HepG2 (cell line): ENCODE measurements at regions not wholly inside any gene's neighbourhood (a gene's known extent, or its start where the extent isn't known, plus 50 kb on each side); places are given as distances from the start of the nearest gene placed in this dataset.

Experiments
- ATAC-seq: fragments of 200-7000 bp; cut with Tn5 transposase; 3 replicates; pipeline ENCODE4 v1.9.1; 2020; ENCODE audit warnings: mild to moderate bottlenecking, moderate library complexity
- BruUV-seq: library from RNA; stranded (reverse); fragments of 400-500 nt; replicated peaks from 2 replicates; lab custom pipeline; 2021; lab: Mats Ljungman, UMichigan
- CTCF ChIA-PET: fragments of 300-600 bp; formaldehyde crosslinking; extraction: SDS; loops from one replicate; lab custom pipeline; 2021; ENCODE audit warnings: low total read pairs, inconsistent platforms, low intra/inter-chr PET ratio; lab: Yijun Ruan, JAX
- POLR2A ChIA-PET: fragments of 350-600 bp; sonication (Branson Sonifier 250); formaldehyde crosslinking; loops from one replicate; lab custom pipeline; 2020; ENCODE audit warnings: antibody characterized with exemption, inconsistent platforms; lab: Yijun Ruan, JAX
- DNase-seq: peaks from one replicate; pipeline ENCODE4 v3.0.0-alpha.2; 2015; ENCODE audit warnings: low spot score
- FAIRE-seq: peaks from 3 replicates; lab custom pipeline; 2011; peaks lifted over from hg19 to GRCh38; lab: Jason Lieb, UNC
- H2AFZ ChIP-seq: one replicate; pipeline ENCODE4 v1.6.1; 2011; ENCODE audit warnings: low read length, inconsistent platforms
- H3K27ac ChIP-seq: fragments of 300-600 bp; 3 replicates; pipeline ENCODE4 v1.8.0; 2011; ENCODE audit warnings: mixed run types, mild to moderate bottlenecking, mixed read lengths, low read length, inconsistent platforms; ENCODE audit not compliant: insufficient read depth; ENCODE audit errors: extremely low read length
- H3K27me3 ChIP-seq, 2 experiments: fragments of 200-600 bp in 1 of 2; 2 replicates in 1 of 2; 3 replicates in 1 of 2; pipeline versions ENCODE4 v1.6.0 to v1.8.0; 2011; ENCODE audit warnings: low read length in 2 of 2, mild to moderate bottlenecking in 2 of 2, moderate library complexity in 2 of 2, inconsistent platforms in 1 of 2; ENCODE audit not compliant: insufficient read depth in 2 of 2, control insufficient read depth in 1 of 2
- H3K36me3 ChIP-seq, 2 experiments: fragments of 200-600 bp in 1 of 2; replicated peaks in 1 of 2; 2 replicates in 1 of 2; 3 replicates in 1 of 2; pipeline versions ENCODE4 v1.5.1 to v1.8.0; 2011; ENCODE audit warnings: low read length in 2 of 2, inconsistent platforms in 1 of 2; ENCODE audit not compliant: insufficient read depth in 2 of 2, control insufficient read depth in 1 of 2
- H3K4me1 ChIP-seq: 2 replicates; pipeline ENCODE4 v1.5.1; 2012; ENCODE audit warnings: low read length, inconsistent platforms; ENCODE audit not compliant: insufficient read depth
- H3K4me2 ChIP-seq: 2 replicates; pipeline ENCODE4 v1.6.0; 2011; ENCODE audit warnings: low read depth, low read length, inconsistent platforms
- H3K4me3 ChIP-seq, 3 experiments: fragments of 200-600 bp in 1 of 3; sonication (generic), shearing (Covaris generic) in 1 of 3; replicated peaks in 1 of 3; 2 replicates each; pipeline ENCODE4 v1.5.1; 2011 to 2016; ENCODE audit warnings: low read length in 3 of 3, inconsistent platforms in 2 of 3, low read depth in 2 of 3, mild to moderate bottlenecking in 2 of 3, control low read depth in 1 of 3, mixed read lengths in 1 of 3; ENCODE audit not compliant: insufficient read depth in 1 of 3
- H3K79me2 ChIP-seq: one replicate; pipeline ENCODE4 v1.6.1; 2011; ENCODE audit warnings: low read length, inconsistent platforms; ENCODE audit not compliant: insufficient read depth
- H3K9ac ChIP-seq: 2 replicates; pipeline ENCODE4 v1.6.0; 2011; ENCODE audit warnings: mild to moderate bottlenecking, low read depth, low read length, inconsistent platforms; ENCODE audit not compliant: insufficient read depth
- H3K9me3 ChIP-seq: 2 replicates; pipeline ENCODE4 v1.5.1; 2012; ENCODE audit warnings: mild to moderate bottlenecking, low read length
- H4K20me1 ChIP-seq: 2 replicates; pipeline ENCODE4 v1.6.0; 2011; ENCODE audit warnings: inconsistent platforms, mild to moderate bottlenecking, low read length, moderate library complexity; ENCODE audit not compliant: insufficient read depth
- ATF7 ChIP-seq, 2 experiments: fragments of 450-650 bp in 1 of 2; sonication (generic) in 1 of 2; formaldehyde crosslinking in 1 of 2; IDR thresholded peaks; 2 replicates each; pipeline versions ENCODE4 v1.4.0 to v1.6.1; 2016 to 2020; ENCODE audit warnings: antibody characterized with exemption in 1 of 2, mild to moderate bottlenecking in 1 of 2, missing genetic modification reagents in 1 of 2
- ELF3 ChIP-seq: IDR thresholded peaks from 2 replicates; pipeline ENCODE4 v1.6.1; 2016; ENCODE audit warnings: missing genetic modification reagents, missing compliant biosample characterization
- GABPA ChIP-seq, 2 experiments: IDR thresholded peaks; 2 replicates each; pipeline ENCODE4 v1.6.1; 2011 to 2016; ENCODE audit warnings: low read depth in 2 of 2, low read length in 1 of 2, missing biosample characterization in 1 of 2, missing genetic modification characterization in 1 of 2
- GZF1 ChIP-seq: sonication (generic); formaldehyde crosslinking; IDR thresholded peaks from 2 replicates; pipeline ENCODE4 v1.5.1; 2020; ENCODE audit warnings: mild to moderate bottlenecking, missing genetic modification reagents
- JUND ChIP-seq: sonication (generic); formaldehyde crosslinking; IDR thresholded peaks from 2 replicates; pipeline ENCODE4 v1.8.0; 2022; ENCODE audit warnings: mild to moderate bottlenecking, missing genetic modification reagents
- KDM6A ChIP-seq: IDR thresholded peaks from 2 replicates; pipeline ENCODE4 v1.6.1; 2016; ENCODE audit warnings: low read depth
- LCORL ChIP-seq, 2 experiments: fragments of 450-650 bp in 1 of 2; sonication (generic) in 1 of 2; formaldehyde crosslinking in 1 of 2; IDR thresholded peaks; 2 replicates each; pipeline versions ENCODE4 v1.5.0 to v1.6.1; 2017 to 2020; ENCODE audit warnings: antibody characterized with exemption in 1 of 2, missing genetic modification reagents in 1 of 2
- PRDM4 ChIP-seq: sonication (generic); formaldehyde crosslinking; IDR thresholded peaks from 2 replicates; pipeline ENCODE4 v1.9.0; 2021; ENCODE audit warnings: missing genetic modification reagents, borderline replicate concordance
- RFXAP ChIP-seq: sonication (generic); formaldehyde crosslinking; IDR thresholded peaks from 2 replicates; pipeline ENCODE4 v1.4.0; 2020; ENCODE audit warnings: missing genetic modification reagents, borderline replicate concordance
- SP5 ChIP-seq: IDR thresholded peaks from 2 replicates; pipeline ENCODE4 v1.6.1; 2016; ENCODE audit warnings: low read depth, borderline replicate concordance
- ZMYM2 ChIP-seq: sonication (generic); formaldehyde crosslinking; IDR thresholded peaks from 2 replicates; pipeline ENCODE4 v1.8.0; 2022; ENCODE audit warnings: mild to moderate bottlenecking, missing genetic modification reagents
- ZMYM3 ChIP-seq: sonication (generic); formaldehyde crosslinking; IDR thresholded peaks from 2 replicates; pipeline ENCODE4 v1.5.1; 2020; ENCODE audit warnings: mild to moderate bottlenecking, missing genetic modification reagents
- ZNF263 ChIP-seq: sonication (generic); formaldehyde crosslinking; IDR thresholded peaks from 2 replicates; pipeline ENCODE4 v1.4.0; 2020; ENCODE audit warnings: missing genetic modification reagents
- ZNF350 ChIP-seq: sonication (generic); formaldehyde crosslinking; IDR thresholded peaks from 2 replicates; pipeline ENCODE4 v1.4.0; 2020; ENCODE audit warnings: mild to moderate bottlenecking, low read depth, missing genetic modification reagents, borderline replicate concordance
- ZNF7 ChIP-seq: IDR thresholded peaks from 2 replicates; pipeline ENCODE4 v1.6.1; 2016; ENCODE audit warnings: missing biosample characterization, missing genetic modification reagents
- WGBS: methylation state at CpG from one replicate; pipeline ENCODE4 v1.1.6; 2017; ENCODE audit warnings: low lambda C conversion rate; 5-methylcytosine and 5-hydroxymethylcytosine counted together
- in situ Hi-C: cut with HindIII; loops from 2 replicates; pipeline ENCODE4 v1.10.0; 2017; ENCODE audit warnings: low pct_unique_long_range_greater_than_20kb; ENCODE audit not compliant: extremely low pct_ligation_motif_present
- intact Hi-C: fragments of 100-400 bp; cut with micrococcal nuclease; formaldehyde crosslinking; loops from one replicate; pipeline ENCODE4 v1.10.0; 2022; ENCODE audit not compliant: unreplicated experiment
- TF ChIP-seq, protein P1 (sequence below): sonication (generic); formaldehyde crosslinking; conservative IDR thresholded peaks from 2 replicates; pipeline ENCODE4 v1.4.0; 2020; ENCODE audit warnings: missing genetic modification reagents
- TF ChIP-seq, protein P2 (sequence below): sonication (generic); formaldehyde crosslinking; IDR thresholded peaks from 2 replicates; pipeline ENCODE4 v1.5.0; 2020; ENCODE audit warnings: mild to moderate bottlenecking, missing genetic modification reagents

GRCh38 chr18:38940863-38941531, 1375.4 kb upstream of the CELF4 start:
- no peak overlapping the region for H3K27ac ChIP-seq
- H3K4me1 ChIP-seq, result peaks cover 8% of the 10 kb centered on the region
- peak; percentile 39; the same call in 2 of the 3 replicates for ATAC-seq
- H3K36me3 ChIP-seq, result no peaks in the 10 kb centered on the region
- ChIA-PET POLR2A (no interaction called here), CTCF (no interaction called here)
- no peak overlapping the region for H3K4me3 ChIP-seq
- in situ Hi-C loops (loop anchor here (25.0 kb wide), 1 partner anchor 104 kb away; no protein-coding TSS in a partner anchor), intact Hi-C loops (no loop called here)
- BruUV-seq, result no TSS peak
- H3K79me2 ChIP-seq, result no peaks in the 10 kb centered on the region
- no peak overlapping the region for H2AFZ ChIP-seq
- H4K20me1 ChIP-seq, result no peaks in the 10 kb centered on the region
- H3K9me3 ChIP-seq, result peaks cover 12% of the 10 kb centered on the region; the same call in 1 of the 2 replicates
- peak; percentile 57 for DNase-seq
- H3K27me3 ChIP-seq, result no peaks in the 10 kb centered on the region
- no peak overlapping the region for H3K9ac ChIP-seq
- 49% methylated on average over 13 of the region's 13 CpGs for WGBS
- H3K4me2 ChIP-seq, result peak overlapping the region; percentile 37
- FAIRE-seq, result no peak
- TF ChIP-seq SP5 (no peak), RFXAP (CRISPR knock-in tag) (no peak), JUND (CRISPR knock-in tag) (peak; percentile 59; the same call in 1 of the 2 replicates), ELF3 (CRISPR knock-in tag) (no peak), ZNF350 (no peak), ZMYM2 (CRISPR knock-in tag) (no peak), ZNF263 (CRISPR knock-in tag) (no peak), ATF7 (IDR thresholded peaks at IDR 0.05) (no peak), ATF7 (CRISPR knock-in tag; IDR thresholded peaks at IDR 0.05) (no peak), GABPA (IDR thresholded peaks at IDR 0.05; ENCODE audit: low read depth, low read length) (no peak), GABPA (CRISPR knock-in tag; IDR thresholded peaks at IDR 0.05; ENCODE audit: low read depth) (peak; percentile 75), GZF1 (CRISPR knock-in tag) (no peak), PRDM4 (no peak), KDM6A (CRISPR knock-in tag) (no peak), ZMYM3 (no peak), ZNF7 (CRISPR knock-in tag) (no peak), LCORL (IDR thresholded peaks at IDR 0.05) (no peak), LCORL (CRISPR knock-in tag; IDR thresholded peaks at IDR 0.05) (no peak)
- TF ChIP-seq, protein P1, sequence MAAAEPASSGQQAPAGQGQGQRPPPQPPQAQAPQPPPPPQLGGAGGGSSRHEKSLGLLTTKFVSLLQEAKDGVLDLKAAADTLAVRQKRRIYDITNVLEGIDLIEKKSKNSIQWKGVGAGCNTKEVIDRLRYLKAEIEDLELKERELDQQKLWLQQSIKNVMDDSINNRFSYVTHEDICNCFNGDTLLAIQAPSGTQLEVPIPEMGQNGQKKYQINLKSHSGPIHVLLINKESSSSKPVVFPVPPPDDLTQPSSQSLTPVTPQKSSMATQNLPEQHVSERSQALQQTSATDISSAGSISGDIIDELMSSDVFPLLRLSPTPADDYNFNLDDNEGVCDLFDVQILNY (CRISPR knock-in tag), result no peak
- TF ChIP-seq, protein P2, sequence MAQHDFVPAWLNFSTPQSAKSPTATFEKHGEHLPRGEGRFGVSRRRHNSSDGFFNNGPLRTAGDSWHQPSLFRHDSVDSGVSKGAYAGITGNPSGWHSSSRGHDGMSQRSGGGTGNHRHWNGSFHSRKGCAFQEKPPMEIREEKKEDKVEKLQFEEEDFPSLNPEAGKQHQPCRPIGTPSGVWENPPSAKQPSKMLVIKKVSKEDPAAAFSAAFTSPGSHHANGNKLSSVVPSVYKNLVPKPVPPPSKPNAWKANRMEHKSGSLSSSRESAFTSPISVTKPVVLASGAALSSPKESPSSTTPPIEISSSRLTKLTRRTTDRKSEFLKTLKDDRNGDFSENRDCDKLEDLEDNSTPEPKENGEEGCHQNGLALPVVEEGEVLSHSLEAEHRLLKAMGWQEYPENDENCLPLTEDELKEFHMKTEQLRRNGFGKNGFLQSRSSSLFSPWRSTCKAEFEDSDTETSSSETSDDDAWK (CRISPR knock-in tag), result no peak
